ENCODE measurements at regions not wholly inside any gene's neighbourhood (a gene's known extent, or its start where the extent isn't known, plus 50 kb on each side); places are given as distances from the start of the nearest gene placed in this dataset.

- TF ChIP-seq POLR2AphosphoS5 (IDR thresholded peaks at IDR 0.05) (no peak), CTCF (IDR thresholded peaks at IDR 0.05) (no peak)
Measured at GRCh38 chr13:59474696-59475095, 689.0 kb downstream of the DIAPH3 start.

Data from gastroesophageal sphincter (tissue), 3 donors.